ENCODE measurements at regions not wholly inside any gene's neighbourhood (a gene's known extent, or its start where the extent isn't known, plus 50 kb on each side); places are given as distances from the start of the nearest gene placed in this dataset.

- TF ChIP-seq FOS (IDR thresholded peaks at IDR 0.05; ENCODE audit: extremely low read depth, insufficient read length) (peak; percentile 46), CTCFL (IDR thresholded peaks at IDR 0.05; ENCODE audit: borderline replicate concordance, insufficient read depth, low read depth, low read length, poor library complexity, severe bottlenecking) (no peak), EGR1 (conservative IDR thresholded peaks at IDR 0.05) (no peak), ZNF316 (IDR thresholded peaks at IDR 0.05) (peak; percentile 61; the same call in 1 of the 2 replicates), MAFG (tag; conservative IDR thresholded peaks at IDR 0.05) (0 out of 2 replicates have a peak, but pooled peaks have one; percentile 17), MBD1 (CRISPR knock-in tag; IDR thresholded peaks at IDR 0.05) (no peak), CGGBP1 (CRISPR knock-in tag; IDR thresholded peaks at IDR 0.05) (no peak), HDAC2 (IDR thresholded peaks at IDR 0.05) (no peak), L3MBTL2 (IDR thresholded peaks at IDR 0.05) (no peak), MNT (conservative IDR thresholded peaks at IDR 0.05) (no peak), E2F8 (IDR thresholded peaks at IDR 0.05; ENCODE audit: low read depth, partially characterized antibody) (no peak), C11orf30 (IDR thresholded peaks at IDR 0.05; ENCODE audit: low read depth) (peak; percentile 39; the same call in 1 of the 2 replicates), ZNF311 (CRISPR knock-in tag; IDR thresholded peaks at IDR 0.05) (no peak)
These were observed 145.7 kb upstream of the ERCC6L2 start (continued) for GRCh38 chr9:95729669-95730368.

Measured in K562 (cell line).